Karpas-422 (cell line): ENCODE measurements at regions not wholly inside any gene's neighbourhood (a gene's known extent, or its start where the extent isn't known, plus 50 kb on each side); places are given as distances from the start of the nearest gene placed in this dataset.

ENCODE experiments used
- DNase-seq: peaks from one replicate; pipeline ENCODE4 v3.0.0-alpha.2; 2015
- H2AFZ ChIP-seq: fragments of 200-600 bp; sonication (generic); 2 replicates; pipeline ENCODE4 v1.6.1; 2014; ENCODE audit warnings: antibody characterized with exemption, low read length, mixed read lengths
- H3K27ac ChIP-seq: fragments of 200-600 bp; sonication (generic); 2 replicates; pipeline ENCODE4 v1.5.1; 2014; ENCODE audit warnings: mild to moderate bottlenecking, low read length, moderate library complexity
- H3K27me3 ChIP-seq: fragments of 200-600 bp; sonication (generic); 2 replicates; pipeline ENCODE4 v1.6.1; 2014; ENCODE audit warnings: low read length, mixed read lengths
- H3K36me3 ChIP-seq: fragments of 200-600 bp; sonication (generic); 2 replicates; pipeline ENCODE4 v1.6.1; 2014; ENCODE audit warnings: low read length, mixed read lengths; ENCODE audit not compliant: insufficient read depth
- H3K4me1 ChIP-seq: fragments of 200-600 bp; sonication (generic); 2 replicates; pipeline ENCODE4 v1.6.1; 2014; ENCODE audit warnings: mild to moderate bottlenecking, low read length, mixed read lengths
- H3K4me2 ChIP-seq: fragments of 200-600 bp; sonication (generic); 2 replicates; pipeline ENCODE4 v1.6.1; 2014; ENCODE audit warnings: low read length, low read depth, mild to moderate bottlenecking; ENCODE audit not compliant: poor library complexity, severe bottlenecking
- H3K4me3 ChIP-seq: fragments of 200-600 bp; sonication (generic); 2 replicates; pipeline ENCODE4 v1.5.1; 2014; ENCODE audit warnings: mild to moderate bottlenecking, antibody characterized with exemption, low read length, mixed read lengths
- H3K79me2 ChIP-seq: fragments of 200-600 bp; sonication (generic); 2 replicates; pipeline ENCODE4 v1.6.1; 2014; ENCODE audit warnings: mild to moderate bottlenecking, low read length, mixed read lengths
- H3K9ac ChIP-seq: fragments of 200-600 bp; sonication (generic); 2 replicates; pipeline ENCODE4 v1.6.0; 2014; ENCODE audit warnings: low read length
- H3K9me2 ChIP-seq: fragments of 200-600 bp; sonication (generic), shearing (Covaris generic); replicated peaks from 2 replicates; pipeline ENCODE4 v1.6.0; 2014; ENCODE audit warnings: mild to moderate bottlenecking, low read length, moderate library complexity; ENCODE audit not compliant: insufficient read depth
- H3K9me3 ChIP-seq: fragments of 300-700, 200-600 bp; sonication (generic); 2 replicates; pipeline ENCODE4 v1.6.1; 2014; ENCODE audit warnings: low read length, mixed read lengths
- H4K20me1 ChIP-seq: fragments of 200-600 bp; sonication (generic); 2 replicates; pipeline ENCODE4 v1.6.1; 2014; ENCODE audit warnings: mild to moderate bottlenecking, antibody characterized with exemption, low read length, low read depth; ENCODE audit not compliant: insufficient read depth

DNA sequence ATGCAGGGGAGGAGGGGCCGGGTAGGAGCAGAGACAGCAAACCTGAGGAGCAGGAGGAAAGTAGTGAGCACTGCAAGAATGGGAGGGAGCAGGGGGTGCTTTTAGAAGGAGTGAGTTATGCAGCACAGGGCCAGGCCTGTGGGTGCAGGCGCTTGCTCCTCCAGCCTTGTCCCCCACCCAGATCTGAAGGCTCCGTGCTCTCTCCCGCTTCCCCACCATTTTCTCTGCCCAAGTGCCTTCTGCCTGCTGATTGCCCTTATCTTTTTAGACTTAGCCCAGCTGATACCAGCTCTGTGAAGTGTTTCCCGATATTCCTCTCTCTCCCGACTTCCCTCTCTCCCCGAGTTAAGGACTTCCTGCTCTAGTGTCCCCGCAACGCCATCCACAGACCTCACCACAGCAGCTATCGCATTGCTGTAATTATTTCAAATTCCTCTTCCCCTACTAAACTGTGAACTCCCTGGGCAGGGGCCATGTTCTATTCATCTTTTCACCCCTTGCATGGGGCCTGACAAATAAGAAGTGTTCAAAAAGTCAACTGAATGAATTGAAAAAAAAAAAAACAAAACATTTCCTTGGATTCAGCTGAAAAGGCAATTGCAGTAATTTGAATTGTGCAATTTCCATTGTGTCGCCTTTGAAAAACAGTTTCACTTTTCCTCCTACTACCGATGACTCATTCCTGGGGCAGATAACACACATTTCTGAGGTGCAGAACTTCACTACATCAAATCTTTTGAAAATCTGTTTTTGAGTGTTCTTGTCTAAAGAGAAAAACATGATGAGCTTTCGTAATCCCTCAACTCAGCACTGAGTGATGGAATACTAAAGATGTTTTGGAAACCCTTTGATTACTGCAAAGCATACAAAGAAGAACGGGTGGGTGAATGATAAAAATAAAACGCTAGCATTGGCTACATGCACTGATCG lies 69.7 kb upstream of the BMAL1 start:
- DNase-seq = no peak

DNA sequence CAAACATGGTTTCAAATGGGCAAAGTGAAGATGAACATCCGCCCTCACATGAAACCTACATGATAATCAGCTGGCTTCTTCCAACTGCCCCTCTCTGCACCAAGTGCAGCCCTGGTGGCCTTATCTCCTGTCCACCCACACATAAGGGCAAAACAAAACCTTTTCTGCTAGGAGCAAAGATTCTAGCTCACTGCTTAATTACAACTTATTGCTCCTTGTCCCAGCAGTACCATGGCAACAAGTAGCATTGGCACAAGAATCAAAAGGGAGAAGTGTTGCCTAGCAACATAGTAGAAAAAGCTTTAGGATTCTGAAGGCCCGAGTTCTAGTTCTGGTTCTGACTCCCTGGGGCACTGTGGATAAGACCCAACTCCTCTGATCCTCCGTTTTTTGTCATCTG lies 68.7 kb upstream of the BMAL1 start:
- no peak overlapping the region for H3K27ac ChIP-seq
- no peak overlapping the region for H2AFZ ChIP-seq
- H3K9me3 ChIP-seq = no peaks in the 10 kb centered on the region
- no peaks in the 10 kb centered on the region for H3K4me1 ChIP-seq
- no peaks in the 10 kb centered on the region for H3K79me2 ChIP-seq
- no peak overlapping the region for H3K9ac ChIP-seq
- no peak for DNase-seq
- H3K27me3 ChIP-seq = no peaks in the 10 kb centered on the region
- no peak overlapping the region for H3K4me2 ChIP-seq
- no peaks in the 10 kb centered on the region for H3K36me3 ChIP-seq
- no peak overlapping the region for H3K4me3 ChIP-seq
- H3K9me2 ChIP-seq = no peaks in the 10 kb centered on the region
- H4K20me1 ChIP-seq = no peaks in the 10 kb centered on the region

More for the DNA sequence above, 69.7 kb upstream of the BMAL1 start:
- Histone ChIP-seq H3K4me1 (no peaks in the 10 kb centered on the region), H3K27me3 (no peaks in the 10 kb centered on the region), H3K9me2 (no peaks in the 10 kb centered on the region), H3K79me2 (no peaks in the 10 kb centered on the region), H2AFZ (no peak overlapping the region), H3K9ac (no peak overlapping the region), H3K36me3 (no peaks in the 10 kb centered on the region), H4K20me1 (no peaks in the 10 kb centered on the region), H3K9me3 (no peaks in the 10 kb centered on the region), H3K4me3 (no peak overlapping the region), H3K27ac (no peak overlapping the region), H3K4me2 (no peak overlapping the region)

DNA sequence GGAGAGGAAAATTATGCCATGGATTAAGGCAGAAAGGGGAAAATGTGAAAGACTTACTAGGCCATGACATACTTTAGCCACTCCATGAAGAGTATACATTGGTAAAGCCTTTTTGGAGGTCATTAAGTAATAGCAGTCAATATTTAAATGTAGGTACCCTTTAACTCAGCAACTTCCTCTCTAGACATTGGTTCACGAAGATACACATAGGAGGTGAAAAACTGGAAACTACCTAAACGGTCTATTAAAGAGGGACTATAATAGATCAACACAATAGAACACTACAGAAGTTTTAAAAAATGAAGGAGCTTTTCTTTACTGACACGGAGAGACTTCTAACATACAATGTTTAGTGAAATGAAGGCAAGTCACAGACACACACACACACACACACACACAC lies 68.2 kb upstream of the BMAL1 start:
- no peak overlapping the region for H2AFZ ChIP-seq
- H3K4me1 ChIP-seq = no peaks in the 10 kb centered on the region
- H3K27me3 ChIP-seq = no peaks in the 10 kb centered on the region

DNA sequence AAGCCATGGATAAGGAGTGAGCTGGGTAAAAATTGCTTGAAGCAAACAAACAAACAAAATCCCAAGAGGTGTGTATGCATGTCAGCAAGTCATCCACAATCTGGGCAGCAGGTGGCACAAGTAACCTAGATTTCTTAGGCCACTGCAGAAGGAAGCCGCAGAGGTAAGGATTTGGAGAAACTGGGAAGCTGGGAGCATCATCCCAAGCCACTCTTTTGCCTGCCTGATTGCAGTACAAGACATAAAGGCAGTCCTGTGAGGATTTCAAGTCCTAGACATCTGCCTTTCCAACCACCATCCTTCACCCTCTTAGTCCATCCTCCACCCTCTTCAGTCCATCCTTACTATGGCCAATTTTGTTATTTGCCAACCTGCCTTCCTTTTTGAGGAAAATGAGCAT lies 67.2 kb upstream of the BMAL1 start:
- no peaks in the 10 kb centered on the region for H3K9me3 ChIP-seq
- no peak overlapping the region for H3K9ac ChIP-seq
- no peak overlapping the region for H3K27ac ChIP-seq
- no peak overlapping the region for H3K4me3 ChIP-seq
- no peaks in the 10 kb centered on the region for H3K4me1 ChIP-seq
- no peak overlapping the region for H3K4me2 ChIP-seq
- peak; percentile 62 for DNase-seq
- H2AFZ ChIP-seq = no peak overlapping the region
- H4K20me1 ChIP-seq = no peaks in the 10 kb centered on the region
- H3K36me3 ChIP-seq = no peaks in the 10 kb centered on the region
- H3K9me2 ChIP-seq = no peaks in the 10 kb centered on the region
- no peaks in the 10 kb centered on the region for H3K27me3 ChIP-seq
- no peaks in the 10 kb centered on the region for H3K79me2 ChIP-seq

More for the DNA sequence above, 68.2 kb upstream of the BMAL1 start:
- no peaks in the 10 kb centered on the region for H3K79me2 ChIP-seq
- no peak overlapping the region for H3K9ac ChIP-seq
- no peak overlapping the region for H3K4me2 ChIP-seq
- no peaks in the 10 kb centered on the region for H3K36me3 ChIP-seq
- no peak overlapping the region for H3K4me3 ChIP-seq
- no peaks in the 10 kb centered on the region for H3K9me2 ChIP-seq
- H3K27ac ChIP-seq = no peak overlapping the region
- no peak for DNase-seq
- no peaks in the 10 kb centered on the region for H4K20me1 ChIP-seq
- H3K9me3 ChIP-seq = no peaks in the 10 kb centered on the region

DNA sequence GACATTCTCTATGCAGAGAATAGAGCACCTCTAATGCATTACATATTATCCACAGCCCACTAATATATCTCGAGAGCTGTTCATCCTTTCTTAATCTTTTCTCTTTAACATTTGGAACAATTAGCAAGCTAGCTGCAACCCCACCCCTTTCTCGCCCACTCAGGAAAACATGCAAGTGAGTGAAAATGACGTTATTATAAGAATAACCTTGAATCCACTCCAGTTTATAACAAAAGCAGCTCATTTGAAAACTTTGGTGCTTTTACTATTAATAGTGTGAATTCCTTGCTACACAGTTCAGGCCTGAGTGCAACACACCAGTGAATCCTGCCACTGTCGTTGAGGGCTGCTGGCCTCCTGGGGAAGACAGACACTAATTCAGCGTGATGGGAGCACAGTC lies 63.3 kb upstream of the BMAL1 start:
- H3K4me2 ChIP-seq = no peak overlapping the region
- H3K36me3 ChIP-seq = no peaks in the 10 kb centered on the region
- no peak overlapping the region for H3K27ac ChIP-seq
- H4K20me1 ChIP-seq = no peaks in the 10 kb centered on the region
- H3K9ac ChIP-seq = no peak overlapping the region
- H3K4me1 ChIP-seq = no peaks in the 10 kb centered on the region
- no peaks in the 10 kb centered on the region for H3K9me3 ChIP-seq
- no peak for DNase-seq
- no peak overlapping the region for H2AFZ ChIP-seq
- H3K27me3 ChIP-seq = no peaks in the 10 kb centered on the region
- no peaks in the 10 kb centered on the region for H3K9me2 ChIP-seq
- H3K79me2 ChIP-seq = no peaks in the 10 kb centered on the region
- H3K4me3 ChIP-seq = no peak overlapping the region

DNA sequence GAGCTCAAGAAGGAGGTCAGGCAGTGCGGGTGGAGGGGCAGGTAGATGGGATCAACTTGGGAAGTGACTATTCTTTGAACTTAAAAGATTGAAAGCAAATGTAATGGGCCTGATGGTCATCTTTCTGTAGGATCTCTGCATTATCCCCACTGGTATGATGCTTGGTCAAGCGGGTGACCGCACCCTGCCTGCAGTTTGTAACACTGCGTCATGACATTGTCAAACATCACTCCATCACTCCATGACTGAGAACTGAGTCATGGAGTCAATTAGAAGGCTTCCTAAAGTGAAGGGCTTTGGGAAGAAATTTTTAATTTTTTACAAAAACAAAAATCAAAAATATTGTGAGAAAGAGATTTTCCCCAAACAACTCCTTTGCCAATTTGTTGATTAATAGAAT lies 62.4 kb upstream of the BMAL1 start:
- Histone ChIP-seq H3K9me3 (no peaks in the 10 kb centered on the region), H3K4me2 (no peak overlapping the region), H3K4me1 (no peaks in the 10 kb centered on the region), H3K4me3 (no peak overlapping the region), H4K20me1 (no peaks in the 10 kb centered on the region), H3K9me2 (no peaks in the 10 kb centered on the region), H2AFZ (no peak overlapping the region), H3K36me3 (no peaks in the 10 kb centered on the region), H3K27me3 (no peaks in the 10 kb centered on the region), H3K79me2 (no peaks in the 10 kb centered on the region), H3K27ac (no peak overlapping the region), H3K9ac (no peak overlapping the region)
- DNase-seq = no peak

DNA sequence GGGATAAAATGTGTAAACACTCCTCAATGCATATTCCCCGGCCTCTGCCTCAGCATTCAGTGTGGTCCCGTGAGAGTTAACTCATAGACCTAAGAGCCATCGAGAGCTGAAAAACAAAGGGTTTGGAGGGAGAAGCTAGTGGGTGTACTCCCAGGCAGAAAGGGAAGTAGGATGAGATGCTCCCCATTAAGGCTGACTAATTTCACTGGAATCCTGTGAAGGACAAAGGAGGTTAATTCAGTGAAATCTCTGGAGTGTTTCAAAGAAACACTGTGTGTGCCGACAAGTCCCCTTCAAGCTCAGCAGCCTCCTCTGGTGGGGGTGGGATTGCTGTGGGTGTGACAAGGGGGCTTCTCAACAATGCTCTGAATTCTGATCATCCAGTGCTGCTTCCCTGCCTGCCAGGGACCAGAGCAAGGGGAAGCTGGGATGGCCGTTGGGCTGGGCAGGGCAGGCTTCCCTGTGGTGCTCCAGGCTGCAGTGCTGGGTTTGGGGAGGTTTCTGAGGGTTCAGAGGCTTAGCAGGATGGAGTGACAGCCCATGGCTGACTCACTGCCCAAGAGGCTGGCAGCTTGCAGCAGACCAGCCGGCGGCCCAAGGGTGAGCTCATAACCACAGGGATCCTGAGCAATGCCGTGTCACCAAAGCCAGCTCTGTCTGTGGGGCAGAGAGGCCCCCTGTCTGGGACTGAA lies 61.4 kb upstream of the BMAL1 start:
- H3K4me2 ChIP-seq = no peak overlapping the region
- H3K36me3 ChIP-seq = no peaks in the 10 kb centered on the region
- H3K9me2 ChIP-seq = no peaks in the 10 kb centered on the region
- H3K79me2 ChIP-seq = no peaks in the 10 kb centered on the region
- no peak overlapping the region for H3K9ac ChIP-seq
- no peaks in the 10 kb centered on the region for H3K4me1 ChIP-seq
- no peaks in the 10 kb centered on the region for H3K27me3 ChIP-seq
- H4K20me1 ChIP-seq = no peaks in the 10 kb centered on the region
- no peak overlapping the region for H2AFZ ChIP-seq
- no peak for DNase-seq
- H3K27ac ChIP-seq = no peak overlapping the region
- H3K9me3 ChIP-seq = no peaks in the 10 kb centered on the region
- H3K4me3 ChIP-seq = no peak overlapping the region

DNA sequence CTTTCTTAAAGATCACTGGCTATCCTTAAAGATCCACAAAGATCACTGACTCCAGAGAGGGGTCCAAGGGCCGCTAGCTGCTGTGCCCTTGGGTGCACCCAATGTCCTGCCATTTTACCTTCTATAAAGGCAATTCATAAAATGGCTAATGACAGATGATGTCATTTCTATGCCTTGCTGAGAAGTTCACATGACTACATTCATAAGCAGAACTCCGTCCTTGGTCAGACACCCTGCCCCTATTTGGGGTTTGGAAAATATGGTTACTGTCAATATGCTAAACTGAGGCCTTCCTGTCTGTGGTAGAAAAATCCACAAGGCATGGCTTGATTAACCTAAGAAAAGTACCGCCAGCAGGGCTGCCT lies 60.9 kb upstream of the BMAL1 start:
- Histone ChIP-seq H3K4me1 (no peaks in the 10 kb centered on the region), H3K9ac (no peak overlapping the region), H3K9me3 (no peaks in the 10 kb centered on the region), H3K4me2 (no peak overlapping the region), H3K27ac (no peak overlapping the region), H4K20me1 (no peaks in the 10 kb centered on the region), H3K27me3 (no peaks in the 10 kb centered on the region), H3K9me2 (no peaks in the 10 kb centered on the region), H3K79me2 (no peaks in the 10 kb centered on the region), H2AFZ (no peak overlapping the region), H3K36me3 (no peaks in the 10 kb centered on the region), H3K4me3 (no peak overlapping the region)
- no peak for DNase-seq
